ENCODE measurements at regions not wholly inside any gene's neighbourhood (a gene's known extent, or its start where the extent isn't known, plus 50 kb on each side); places are given as distances from the start of the nearest gene placed in this dataset.

- Mint-ChIP-seq H3K9me3 (no peaks in the 10 kb centered on the region), H3K4me3 (no peak overlapping the region), H3K36me3 (no peaks in the 10 kb centered on the region), H3K4me1 (no peaks in the 10 kb centered on the region), H3K27me3 (ENCODE audit: low read depth in 2 of 2) (no peaks in the 10 kb centered on the region), H3K27ac (no peak overlapping the region)
- ATAC-seq (no peak), DNase-seq (no peak)
- H3K27ac ChIP-seq (ENCODE audit: low read length): no peak overlapping the region
- H3K27me3 ChIP-seq (ENCODE audit: control insufficient read depth, insufficient read depth, low read length): no peaks in the 10 kb centered on the region
- H3K4me1 ChIP-seq (ENCODE audit: control insufficient read depth, insufficient read depth, low read length): no peaks in the 10 kb centered on the region
- TF ChIP-seq CTCF (IDR thresholded peaks at IDR 0.05): no peak
- intact Hi-C loops (cut with micrococcal nuclease): no loop called here
- no peak overlapping the region for H3K4me3 ChIP-seq (ENCODE audit: low read length)
- H3K9me3 ChIP-seq (ENCODE audit: control insufficient read depth, insufficient read depth, low read length): no peaks in the 10 kb centered on the region
- no peaks in the 10 kb centered on the region for H3K36me3 ChIP-seq (ENCODE audit: control insufficient read depth, insufficient read depth, low read length)
- 88% methylated on average over 2 of the region's 3 CpGs for whole genome bisulfite sequencing (ENCODE audit: insufficient coverage)
Measured at GRCh38 chr1:192441492-192441891, 124.7 kb downstream of the RGS21 start.

GRCh38 chr1:192442736-192443135 is 125.9 kb downstream of the RGS21 start:
- ATAC-seq (no peak), DNase-seq (no peak)
- Histone ChIP-seq H3K36me3 (ENCODE audit: control insufficient read depth, insufficient read depth, low read length) (no peaks in the 10 kb centered on the region), H3K4me3 (ENCODE audit: low read length) (no peak overlapping the region), H3K27ac (ENCODE audit: low read length) (no peak overlapping the region), H3K4me1 (ENCODE audit: control insufficient read depth, insufficient read depth, low read length) (no peaks in the 10 kb centered on the region), H3K27me3 (ENCODE audit: control insufficient read depth, insufficient read depth, low read length) (no peaks in the 10 kb centered on the region), H3K9me3 (ENCODE audit: control insufficient read depth, insufficient read depth, low read length) (no peaks in the 10 kb centered on the region)
- H3K9me3 Mint-ChIP-seq: no peaks in the 10 kb centered on the region
- no peaks in the 10 kb centered on the region for H3K4me1 Mint-ChIP-seq
- no peak overlapping the region for H3K4me3 Mint-ChIP-seq
- intact Hi-C loops (cut with micrococcal nuclease): no loop called here
- TF ChIP-seq CTCF (IDR thresholded peaks at IDR 0.05): no peak
- no peaks in the 10 kb centered on the region for H3K36me3 Mint-ChIP-seq
- peaks cover 2 to 7% of the 10 kb centered on the region in 2 donors for H3K27me3 Mint-ChIP-seq (ENCODE audit: low read depth in 2 of 2)
- 52% methylated on average over 2 of the region's 2 CpGs for WGBS (ENCODE audit: insufficient coverage)
- H3K27ac Mint-ChIP-seq: no peak overlapping the region

- DNase-seq (no peak), ATAC-seq (no peak)
- Histone ChIP-seq H3K36me3 (ENCODE audit: control insufficient read depth, insufficient read depth, low read length) (no peaks in the 10 kb centered on the region), H3K9me3 (ENCODE audit: control insufficient read depth, insufficient read depth, low read length) (no peaks in the 10 kb centered on the region), H3K4me1 (ENCODE audit: control insufficient read depth, insufficient read depth, low read length) (no peaks in the 10 kb centered on the region), H3K27me3 (ENCODE audit: control insufficient read depth, insufficient read depth, low read length) (peaks cover 2% of the 10 kb centered on the region), H3K27ac (ENCODE audit: low read length) (no peak overlapping the region), H3K4me3 (ENCODE audit: low read length) (no peak overlapping the region)
- H3K9me3 Mint-ChIP-seq: no peaks in the 10 kb centered on the region
- H3K36me3 Mint-ChIP-seq: no peaks in the 10 kb centered on the region
- H3K4me3 Mint-ChIP-seq: no peak overlapping the region
- no peaks in the 10 kb centered on the region for H3K4me1 Mint-ChIP-seq
- peaks cover 2 to 15% of the 10 kb centered on the region in 2 donors for H3K27me3 Mint-ChIP-seq (ENCODE audit: low read depth in 2 of 2)
- intact Hi-C loops (cut with micrococcal nuclease): no loop called here
- H3K27ac Mint-ChIP-seq: no peak overlapping the region
- no peak for TF ChIP-seq CTCF (IDR thresholded peaks at IDR 0.05)
Measured at GRCh38 chr1:192443616-192444015, 126.8 kb downstream of the RGS21 start.

- no peak for TF ChIP-seq CTCF (IDR thresholded peaks at IDR 0.05)
- DNase-seq (no peak), ATAC-seq (no peak)
- Mint-ChIP-seq H3K4me1 (no peaks in the 10 kb centered on the region), H3K27me3 (ENCODE audit: low read depth in 2 of 2) (peaks cover 6 to 16% of the 10 kb centered on the region in 2 donors), H3K4me3 (no peak overlapping the region), H3K9me3 (no peaks in the 10 kb centered on the region), H3K27ac (no peak overlapping the region), H3K36me3 (no peaks in the 10 kb centered on the region)
- peaks cover 2% of the 10 kb centered on the region for H3K27me3 ChIP-seq (ENCODE audit: control insufficient read depth, insufficient read depth, low read length)
- WGBS (ENCODE audit: insufficient coverage): 100% methylated on average over 2 of the region's 2 CpGs
- H3K4me1 ChIP-seq (ENCODE audit: control insufficient read depth, insufficient read depth, low read length): no peaks in the 10 kb centered on the region
- intact Hi-C loops (cut with micrococcal nuclease): no loop called here
- H3K4me3 ChIP-seq (ENCODE audit: low read length): no peak overlapping the region
- H3K36me3 ChIP-seq (ENCODE audit: control insufficient read depth, insufficient read depth, low read length): no peaks in the 10 kb centered on the region
- no peaks in the 10 kb centered on the region for H3K9me3 ChIP-seq (ENCODE audit: control insufficient read depth, insufficient read depth, low read length)
- H3K27ac ChIP-seq (ENCODE audit: low read length): no peak overlapping the region
Measured at GRCh38 chr1:192445241-192445640, 128.4 kb downstream of the RGS21 start.
